DND-41 (cell line): ENCODE measurements at regions not wholly inside any gene's neighbourhood (a gene's known extent, or its start where the extent isn't known, plus 50 kb on each side); places are given as distances from the start of the nearest gene placed in this dataset.

ENCODE experiments used
- EZH2 ChIP-seq: IDR thresholded peaks from 3 replicates; pipeline ENCODE4 v1.6.1; 2012; ENCODE audit warnings: borderline replicate concordance, low read depth, mild to moderate bottlenecking, moderate library complexity, low read length, inconsistent platforms; ENCODE audit not compliant: severe bottlenecking
- TF ChIP-seq, protein P1 (sequence below): IDR thresholded peaks from 2 replicates; pipeline ENCODE4 v1.5.1; 2012; ENCODE audit warnings: borderline replicate concordance, low read length, moderate library complexity, mild to moderate bottlenecking; ENCODE audit not compliant: poor library complexity, severe bottlenecking; ENCODE audit errors: extremely low read depth

GRCh38 chr2:180061546-180061945 is 54.4 kb upstream of the CWC22 start:
- TF ChIP-seq, protein P1, sequence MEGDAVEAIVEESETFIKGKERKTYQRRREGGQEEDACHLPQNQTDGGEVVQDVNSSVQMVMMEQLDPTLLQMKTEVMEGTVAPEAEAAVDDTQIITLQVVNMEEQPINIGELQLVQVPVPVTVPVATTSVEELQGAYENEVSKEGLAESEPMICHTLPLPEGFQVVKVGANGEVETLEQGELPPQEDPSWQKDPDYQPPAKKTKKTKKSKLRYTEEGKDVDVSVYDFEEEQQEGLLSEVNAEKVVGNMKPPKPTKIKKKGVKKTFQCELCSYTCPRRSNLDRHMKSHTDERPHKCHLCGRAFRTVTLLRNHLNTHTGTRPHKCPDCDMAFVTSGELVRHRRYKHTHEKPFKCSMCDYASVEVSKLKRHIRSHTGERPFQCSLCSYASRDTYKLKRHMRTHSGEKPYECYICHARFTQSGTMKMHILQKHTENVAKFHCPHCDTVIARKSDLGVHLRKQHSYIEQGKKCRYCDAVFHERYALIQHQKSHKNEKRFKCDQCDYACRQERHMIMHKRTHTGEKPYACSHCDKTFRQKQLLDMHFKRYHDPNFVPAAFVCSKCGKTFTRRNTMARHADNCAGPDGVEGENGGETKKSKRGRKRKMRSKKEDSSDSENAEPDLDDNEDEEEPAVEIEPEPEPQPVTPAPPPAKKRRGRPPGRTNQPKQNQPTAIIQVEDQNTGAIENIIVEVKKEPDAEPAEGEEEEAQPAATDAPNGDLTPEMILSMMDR = no peak
- no peak for TF ChIP-seq EZH2
